HG03135 (cell line): ENCODE measurements at regions not wholly inside any gene's neighbourhood (a gene's known extent, or its start where the extent isn't known, plus 50 kb on each side); places are given as distances from the start of the nearest gene placed in this dataset.
A peak's percentile ranks its signal among the peaks of the same experiment; 100 is the strongest.

Experiments
- ATAC-seq: cut with Tn5 transposase; IDR thresholded peaks from one replicate; pipeline ENCODE4 v1.9.1; 2021; ENCODE audit warnings: mild to moderate bottlenecking, moderate library complexity; ENCODE audit not compliant: unreplicated experiment

GRCh38 chr11:109914809-109915653, 178.2 kb upstream of the ZC3H12C start:
- ATAC-seq = no peak

GRCh38 chr11:109926941-109927340, 166.3 kb upstream of the ZC3H12C start:
- no peak for ATAC-seq

- no peak for ATAC-seq
Measured at GRCh38 chr11:109929308-109929707, 163.9 kb upstream of the ZC3H12C start.

GRCh38 chr11:109933126-109933525, 160.1 kb upstream of the ZC3H12C start:
- ATAC-seq = no peak

- no peak for ATAC-seq
Measured at GRCh38 chr11:109934151-109934550, 159.0 kb upstream of the ZC3H12C start.

- ATAC-seq = no peak
Measured at GRCh38 chr11:109936661-109937180, 156.5 kb upstream of the ZC3H12C start.

- no peak for ATAC-seq
Measured at GRCh38 chr11:109937968-109938367, 155.2 kb upstream of the ZC3H12C start.

- no peak for ATAC-seq
Measured at GRCh38 chr11:109939166-109939810, 153.9 kb upstream of the ZC3H12C start.

GRCh38 chr11:109940816-109941215, 152.4 kb upstream of the ZC3H12C start:
- ATAC-seq = no peak

GRCh38 chr11:109945626-109946321, 147.4 kb upstream of the ZC3H12C start:
- peak; percentile 48 for ATAC-seq

- peak; percentile 94 for ATAC-seq
Measured at GRCh38 chr11:109946322-109946846, 146.8 kb upstream of the ZC3H12C start.

- no peak for ATAC-seq
Measured at GRCh38 chr11:109954534-109954933, 138.7 kb upstream of the ZC3H12C start.

- ATAC-seq = peak; percentile 78
Measured at GRCh38 chr11:109956124-109956793, 136.9 kb upstream of the ZC3H12C start.

GRCh38 chr11:109957000-109957399, 136.2 kb upstream of the ZC3H12C start:
- peak; percentile 39 for ATAC-seq

- ATAC-seq = no peak
Measured at GRCh38 chr11:109957601-109958000, 135.6 kb upstream of the ZC3H12C start.

GRCh38 chr11:109958131-109958820, 134.9 kb upstream of the ZC3H12C start:
- no peak for ATAC-seq

GRCh38 chr11:109958821-109959166, 134.4 kb upstream of the ZC3H12C start:
- no peak for ATAC-seq

- ATAC-seq = no peak
Measured at GRCh38 chr11:109960831-109961230, 132.4 kb upstream of the ZC3H12C start.

- no peak for ATAC-seq
Measured at GRCh38 chr11:109961261-109961660, 131.9 kb upstream of the ZC3H12C start.

GRCh38 chr11:109963101-109963500, 130.1 kb upstream of the ZC3H12C start:
- ATAC-seq = no peak
